ENCODE measurements at regions not wholly inside any gene's neighbourhood (a gene's known extent, or its start where the extent isn't known, plus 50 kb on each side); places are given as distances from the start of the nearest gene placed in this dataset.

- Histone ChIP-seq H3K27me3 (ENCODE audit: insufficient read depth, low read depth) (no peaks in the 10 kb centered on the region), H3K4me2 (no peak overlapping the region), H2AFZ (ENCODE audit: low read depth) (no peak overlapping the region), H3K27ac (no peak overlapping the region), H3K79me2 (ENCODE audit: insufficient read depth, low read depth) (no peaks in the 10 kb centered on the region), H3K4me3 (IDR thresholded peaks at IDR 0.05; ENCODE audit: insufficient read depth, low read depth, low read length) (no peak overlapping the region), H4K20me1 (ENCODE audit: insufficient read depth) (no peaks in the 10 kb centered on the region), H3K4me1 (ENCODE audit: low read depth, poor library complexity, severe bottlenecking) (no peaks in the 10 kb centered on the region), H3K36me3 (ENCODE audit: insufficient read depth) (no peaks in the 10 kb centered on the region), H3K9ac (no peak overlapping the region)
- TF ChIP-seq, protein P1, sequence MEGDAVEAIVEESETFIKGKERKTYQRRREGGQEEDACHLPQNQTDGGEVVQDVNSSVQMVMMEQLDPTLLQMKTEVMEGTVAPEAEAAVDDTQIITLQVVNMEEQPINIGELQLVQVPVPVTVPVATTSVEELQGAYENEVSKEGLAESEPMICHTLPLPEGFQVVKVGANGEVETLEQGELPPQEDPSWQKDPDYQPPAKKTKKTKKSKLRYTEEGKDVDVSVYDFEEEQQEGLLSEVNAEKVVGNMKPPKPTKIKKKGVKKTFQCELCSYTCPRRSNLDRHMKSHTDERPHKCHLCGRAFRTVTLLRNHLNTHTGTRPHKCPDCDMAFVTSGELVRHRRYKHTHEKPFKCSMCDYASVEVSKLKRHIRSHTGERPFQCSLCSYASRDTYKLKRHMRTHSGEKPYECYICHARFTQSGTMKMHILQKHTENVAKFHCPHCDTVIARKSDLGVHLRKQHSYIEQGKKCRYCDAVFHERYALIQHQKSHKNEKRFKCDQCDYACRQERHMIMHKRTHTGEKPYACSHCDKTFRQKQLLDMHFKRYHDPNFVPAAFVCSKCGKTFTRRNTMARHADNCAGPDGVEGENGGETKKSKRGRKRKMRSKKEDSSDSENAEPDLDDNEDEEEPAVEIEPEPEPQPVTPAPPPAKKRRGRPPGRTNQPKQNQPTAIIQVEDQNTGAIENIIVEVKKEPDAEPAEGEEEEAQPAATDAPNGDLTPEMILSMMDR (conservative IDR thresholded peaks at IDR 0.05; ENCODE audit: low read depth, low read length) = no peak
Observed at GRCh38 chr1:186559601-186560116, 98.7 kb upstream of the PDC start.

DNA sequence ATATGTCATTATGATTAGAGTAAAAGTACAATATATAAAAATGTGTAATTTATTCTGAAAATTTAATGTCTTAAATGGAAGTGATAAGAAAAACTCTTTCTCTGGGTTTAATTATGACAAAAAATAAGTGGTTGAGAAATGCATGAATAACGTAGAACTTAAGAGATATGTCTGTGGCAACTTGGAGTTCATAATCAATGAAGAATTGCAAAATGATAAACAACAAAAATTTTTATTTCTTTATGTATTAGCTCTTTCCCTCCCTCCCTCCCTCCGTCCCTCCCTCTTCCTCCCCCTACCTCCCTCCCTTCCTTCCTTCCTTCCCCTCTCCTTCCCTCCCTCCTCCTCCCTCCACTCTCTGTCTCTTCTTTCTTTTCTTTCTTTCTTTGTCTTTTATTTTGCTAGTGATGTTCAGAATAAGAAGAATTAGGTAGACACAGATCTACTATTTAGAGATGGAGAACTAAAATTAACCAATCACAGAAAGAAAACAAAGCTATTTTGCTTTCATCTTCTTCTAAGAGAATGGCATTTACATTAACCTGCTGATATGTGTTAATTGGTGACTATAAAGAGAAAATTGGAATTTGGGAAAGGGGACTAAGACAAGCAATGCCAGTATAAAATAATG is 96.3 kb upstream of the PDC start:
- no peak overlapping the region for H3K4me3 ChIP-seq (IDR thresholded peaks at IDR 0.05; ENCODE audit: insufficient read depth, low read depth, low read length)
- H3K27me3 ChIP-seq (ENCODE audit: insufficient read depth, low read depth) = no peaks in the 10 kb centered on the region
- H4K20me1 ChIP-seq (ENCODE audit: insufficient read depth) = no peaks in the 10 kb centered on the region
- no peak overlapping the region for H3K27ac ChIP-seq
- no peaks in the 10 kb centered on the region for H3K79me2 ChIP-seq (ENCODE audit: insufficient read depth, low read depth)
- no peaks in the 10 kb centered on the region for H3K36me3 ChIP-seq (ENCODE audit: insufficient read depth)
- no peak overlapping the region for H3K4me2 ChIP-seq
- H3K9ac ChIP-seq = no peak overlapping the region
- TF ChIP-seq, protein P1 (conservative IDR thresholded peaks at IDR 0.05; ENCODE audit: low read depth, low read length) = no peak
- H3K4me1 ChIP-seq (ENCODE audit: low read depth, poor library complexity, severe bottlenecking) = no peaks in the 10 kb centered on the region
- H2AFZ ChIP-seq (ENCODE audit: low read depth) = no peak overlapping the region

- Histone ChIP-seq H3K4me1 (ENCODE audit: low read depth, poor library complexity, severe bottlenecking) (no peaks in the 10 kb centered on the region), H3K36me3 (ENCODE audit: insufficient read depth) (no peaks in the 10 kb centered on the region), H3K27me3 (ENCODE audit: insufficient read depth, low read depth) (no peaks in the 10 kb centered on the region), H2AFZ (ENCODE audit: low read depth) (no peak overlapping the region), H3K9ac (no peak overlapping the region), H3K79me2 (ENCODE audit: insufficient read depth, low read depth) (no peaks in the 10 kb centered on the region), H4K20me1 (ENCODE audit: insufficient read depth) (no peaks in the 10 kb centered on the region), H3K4me3 (IDR thresholded peaks at IDR 0.05; ENCODE audit: insufficient read depth, low read depth, low read length) (no peak overlapping the region), H3K4me2 (no peak overlapping the region), H3K27ac (no peak overlapping the region)
- TF ChIP-seq, protein P1 (conservative IDR thresholded peaks at IDR 0.05; ENCODE audit: low read depth, low read length) = no peak
Observed at GRCh38 chr1:186550832-186551231, 89.9 kb upstream of the PDC start.

DNA sequence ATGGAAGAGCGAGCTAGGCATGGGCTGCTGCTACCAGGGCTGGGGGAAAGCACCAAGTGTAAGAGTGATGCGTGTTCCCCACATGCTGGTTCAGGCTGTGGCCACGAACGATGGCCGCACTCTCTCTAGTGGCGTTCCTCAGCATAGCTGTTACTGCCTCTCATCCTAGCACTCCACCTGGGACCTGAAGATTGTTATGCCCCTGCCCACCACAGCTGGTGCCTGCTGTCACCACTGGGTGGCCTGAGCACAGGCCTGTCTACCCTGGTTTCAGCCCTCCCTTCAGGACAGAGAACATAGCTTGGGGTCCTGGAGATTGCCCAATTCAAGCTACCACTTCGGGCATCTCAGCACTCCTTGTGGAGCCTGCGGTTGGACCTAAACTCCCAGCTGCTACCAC is 80.1 kb upstream of the PDC start:
- Histone ChIP-seq H3K4me2 (no peak overlapping the region), H3K36me3 (ENCODE audit: insufficient read depth) (peaks cover 5% of the 10 kb centered on the region; the same call in 1 of the 2 replicates), H3K79me2 (ENCODE audit: insufficient read depth, low read depth) (no peaks in the 10 kb centered on the region), H3K4me1 (ENCODE audit: low read depth, poor library complexity, severe bottlenecking) (no peaks in the 10 kb centered on the region), H3K9ac (no peak overlapping the region), H2AFZ (ENCODE audit: low read depth) (no peak overlapping the region), H3K27me3 (ENCODE audit: insufficient read depth, low read depth) (no peaks in the 10 kb centered on the region), H4K20me1 (ENCODE audit: insufficient read depth) (no peaks in the 10 kb centered on the region), H3K4me3 (IDR thresholded peaks at IDR 0.05; ENCODE audit: insufficient read depth, low read depth, low read length) (no peak overlapping the region), H3K27ac (no peak overlapping the region)
- TF ChIP-seq, protein P1 (conservative IDR thresholded peaks at IDR 0.05; ENCODE audit: low read depth, low read length) = no peak

Measured in KMS-11 (cell line).